Psoas muscle (tissue), 7 donors: ENCODE measurements at regions not wholly inside any gene's neighbourhood (a gene's known extent, or its start where the extent isn't known, plus 50 kb on each side); places are given as distances from the start of the nearest gene placed in this dataset.

ENCODE experiments used
- ATAC-seq, 4 donors: fragments of 200-7000 bp; cut with Tn5 transposase; one replicate each; pipeline ENCODE4 v1.9.1; 2020; ENCODE audit warnings: moderate library complexity in 3 of 4, mild to moderate bottlenecking in 2 of 4
- DNase-seq, 2 donors: peaks; one replicate each; pipeline ENCODE4 v3.0.0-alpha.2; 2020
- H3K27ac ChIP-seq: fragments of 200-600 bp; one replicate; pipeline ENCODE4 v1.8.0; 2022
- H3K27me3 ChIP-seq, 3 donors: fragments of 200-600 bp in 1 of 3; one replicate each; pipeline versions ENCODE4 v1.6.1 to v1.8.0; 2013 to 2022; ENCODE audit warnings: low read length in 2 of 3, mild to moderate bottlenecking in 2 of 3, moderate library complexity in 1 of 3; ENCODE audit not compliant: insufficient read depth in 3 of 3
- H3K36me3 ChIP-seq, 2 donors: fragments of 200-600 bp in 1 of 2; one replicate each; pipeline versions ENCODE4 v1.6.1 to v1.8.0; 2013 to 2022; ENCODE audit warnings: low read depth in 1 of 2, mild to moderate bottlenecking in 1 of 2, moderate library complexity in 1 of 2; ENCODE audit not compliant: insufficient read depth in 1 of 2
- H3K4me1 ChIP-seq: fragments of 200-600 bp; one replicate; pipeline ENCODE4 v1.8.0; 2022
- H3K4me3 ChIP-seq: fragments of 200-600 bp; one replicate; pipeline ENCODE4 v1.8.0; 2022; ENCODE audit warnings: mild to moderate bottlenecking
- H3K9me3 ChIP-seq: fragments of 200-600 bp; one replicate; pipeline ENCODE4 v1.8.0; 2022
- CTCF ChIP-seq: fragments of 200-600 bp; IDR thresholded peaks from one replicate; pipeline ENCODE4 v1.8.0; 2022; ENCODE audit warnings: antibody characterized with exemption
- WGBS, 3 donors: extraction: QIAGEN DNeasy Blood & Tissue Kit; methylation state at CpG; one replicate each; pipeline versions ENCODE4 v1.1.6 to v1.1.7; 2013; 5-methylcytosine and 5-hydroxymethylcytosine counted together
- intact Hi-C, 2 donors: fragments of 100-400 bp; cut with DNase I; formaldehyde crosslinking; loops; one replicate each; pipeline versions ENCODE4 v1.11.0 to v1.14.2; 2022
- donor health status: healthy with polysubstance abuse.
- donor health status: DM: no; HTN: no; CAD: no; lungs with moderate emphysema.
- donor health status: Bipolar disorder and iron deficiency.
- donor health status: healthy.
- donor health status: DM: yes; HTN: yes; CAD: no.
- donor health status: DM: no; HTN: no; CAD: no.
- donor health status: DM: yes; HTN: yes; CAD: no.

GRCh38 chr7:153151766-153152165, 392.2 kb downstream of the ACTR3B start:
- Histone ChIP-seq H3K4me3 (no peak overlapping the region), H3K27me3 (no peaks in the 10 kb centered on the region), H3K4me1 (no peaks in the 10 kb centered on the region), H3K27ac (no peak overlapping the region), H3K36me3 (no peaks in the 10 kb centered on the region), H3K9me3 (no peaks in the 10 kb centered on the region)
- no peak for DNase-seq
- no peak for TF ChIP-seq CTCF
- no peak for ATAC-seq
- intact Hi-C loops = no loop called here
- 77 to 81% (median 78%) methylated on average over 8 of the region's 8 CpGs for WGBS, 3 donors

GRCh38 chr7:153152801-153153422, 393.4 kb downstream of the ACTR3B start:
- Histone ChIP-seq H3K36me3 (no peaks in the 10 kb centered on the region), H3K27ac (no peak overlapping the region), H3K27me3 (no peaks in the 10 kb centered on the region), H3K4me3 (no peak overlapping the region), H3K9me3 (no peaks in the 10 kb centered on the region), H3K4me1 (no peaks in the 10 kb centered on the region)
- intact Hi-C loops = no loop called here
- ATAC-seq (no peak), DNase-seq (no peak)
- 26 to 32% (median 32%) methylated on average over 8 of the region's 8 CpGs for WGBS, 3 donors
- no peak for TF ChIP-seq CTCF

- no peak for TF ChIP-seq CTCF
- Histone ChIP-seq H3K9me3 (no peaks in the 10 kb centered on the region), H3K4me1 (no peaks in the 10 kb centered on the region), H3K27ac (no peak overlapping the region), H3K4me3 (no peak overlapping the region), H3K27me3 (no peaks in the 10 kb centered on the region), H3K36me3 (no peaks in the 10 kb centered on the region)
- DNase-seq (no peak), ATAC-seq (no peak)
- WGBS, 3 donors = 29 to 46% (median 34%) methylated on average over 3 of the region's 3 CpGs
- intact Hi-C loops = no loop called here
These were observed 398.6 kb downstream of the ACTR3B start for GRCh38 chr7:153158149-153158548.

GRCh38 chr7:153170287-153170686, 410.7 kb downstream of the ACTR3B start:
- intact Hi-C loops = no loop called here
- H3K36me3 ChIP-seq = no peaks in the 10 kb centered on the region
- TF ChIP-seq CTCF = no peak
- WGBS, 3 donors = 85 to 92% (median 89%) methylated on average over 4 of the region's 4 CpGs
- no peak overlapping the region for H3K27ac ChIP-seq
- no peaks in the 10 kb centered on the region for H3K27me3 ChIP-seq
- H3K4me1 ChIP-seq = no peaks in the 10 kb centered on the region
- no peak for DNase-seq
- no peak overlapping the region for H3K4me3 ChIP-seq
- H3K9me3 ChIP-seq = peaks cover 5% of the 10 kb centered on the region
- ATAC-seq = no peak

- no peaks in the 10 kb centered on the region for H3K9me3 ChIP-seq
- no peak overlapping the region for H3K27ac ChIP-seq
- intact Hi-C loops = no loop called here
- no peaks in the 10 kb centered on the region for H3K27me3 ChIP-seq
- ATAC-seq (no peak), DNase-seq (no peak)
- H3K4me3 ChIP-seq = no peak overlapping the region
- no peaks in the 10 kb centered on the region for H3K4me1 ChIP-seq
- TF ChIP-seq CTCF = no peak
- H3K36me3 ChIP-seq = no peaks in the 10 kb centered on the region
These were observed 426.4 kb downstream of the ACTR3B start for GRCh38 chr7:153185936-153186335.
